ENCODE measurements at regions not wholly inside any gene's neighbourhood (a gene's known extent, or its start where the extent isn't known, plus 50 kb on each side); places are given as distances from the start of the nearest gene placed in this dataset.

- Histone ChIP-seq H2AFZ (ENCODE audit: low read depth, low read length) (no peak overlapping the region), H3K9ac (replicated peaks; ENCODE audit: extremely low read depth, insufficient read depth, low read length) (no peak overlapping the region), H3K4me2 (ENCODE audit: insufficient read depth, low read length) (no peak overlapping the region), H3K79me2 (ENCODE audit: control insufficient read depth, insufficient read depth, low read length) (no peaks in the 10 kb centered on the region), H3K9me3 (replicated peaks; ENCODE audit: control insufficient read depth, insufficient read depth, low read length) (no peaks in the 10 kb centered on the region), H3K4me3 (replicated peaks in 1 of 3; ENCODE audit: insufficient read depth in 1 of 3, low read depth in 1 of 3, low read length in 3 of 3) (no peak overlapping the region), H3K36me3 (ENCODE audit: control insufficient read depth in 2 of 2, extremely low read depth in 1 of 2, insufficient read depth in 2 of 2, low read length in 2 of 2) (no peaks in the 10 kb centered on the region), H3K27me3 (ENCODE audit: control insufficient read depth in 2 of 2, insufficient read depth in 2 of 2, low read length in 2 of 2) (no peaks in the 10 kb centered on the region), H3K27ac (ENCODE audit: insufficient read depth, low read depth, low read length) (no peak overlapping the region), H3K9me1 (replicated peaks; ENCODE audit: control insufficient read depth, extremely low read depth, insufficient read depth, low read length) (no peaks in the 10 kb centered on the region), H3K4me1 (ENCODE audit: control insufficient read depth, extremely low read depth, insufficient read depth, low read length) (no peaks in the 10 kb centered on the region), H4K20me1 (replicated peaks; ENCODE audit: control insufficient read depth, extremely low read depth, insufficient read depth, low read length) (no peaks in the 10 kb centered on the region)
- intact Hi-C loops (cut with micrococcal nuclease) (no loop called here), dilution Hi-C loops (cut with MboI; ENCODE audit: extremely low pct_ligation_motif_present, low sequenced_read_pairs) (no loop called here)
- CTCF ChIA-PET: no interaction called here
- POLR2A ChIA-PET: no interaction called here
- TF ChIP-seq MAX (IDR thresholded peaks at IDR 0.05; ENCODE audit: insufficient read depth, insufficient read length) (no peak), MYC (IDR thresholded peaks at IDR 0.05; ENCODE audit: low read depth, low read length) (no peak), POLR2AphosphoS5 (IDR thresholded peaks at IDR 0.05; ENCODE audit: insufficient read depth, low read depth, low read length) (no peak), POLR2A (IDR thresholded peaks at IDR 0.05; ENCODE audit: low read depth, low read length) (no peak), GATA2 (IDR thresholded peaks at IDR 0.05; ENCODE audit: insufficient read depth, insufficient read length, low read depth, low read length) (no peak), EZH2 (IDR thresholded peaks at IDR 0.05; ENCODE audit: borderline replicate concordance, low read depth, low read length, severe bottlenecking) (no peak), JUN (IDR thresholded peaks at IDR 0.05; ENCODE audit: borderline replicate concordance, insufficient read depth, insufficient read length, low read depth) (no peak)
- TF ChIP-seq, protein P1, sequence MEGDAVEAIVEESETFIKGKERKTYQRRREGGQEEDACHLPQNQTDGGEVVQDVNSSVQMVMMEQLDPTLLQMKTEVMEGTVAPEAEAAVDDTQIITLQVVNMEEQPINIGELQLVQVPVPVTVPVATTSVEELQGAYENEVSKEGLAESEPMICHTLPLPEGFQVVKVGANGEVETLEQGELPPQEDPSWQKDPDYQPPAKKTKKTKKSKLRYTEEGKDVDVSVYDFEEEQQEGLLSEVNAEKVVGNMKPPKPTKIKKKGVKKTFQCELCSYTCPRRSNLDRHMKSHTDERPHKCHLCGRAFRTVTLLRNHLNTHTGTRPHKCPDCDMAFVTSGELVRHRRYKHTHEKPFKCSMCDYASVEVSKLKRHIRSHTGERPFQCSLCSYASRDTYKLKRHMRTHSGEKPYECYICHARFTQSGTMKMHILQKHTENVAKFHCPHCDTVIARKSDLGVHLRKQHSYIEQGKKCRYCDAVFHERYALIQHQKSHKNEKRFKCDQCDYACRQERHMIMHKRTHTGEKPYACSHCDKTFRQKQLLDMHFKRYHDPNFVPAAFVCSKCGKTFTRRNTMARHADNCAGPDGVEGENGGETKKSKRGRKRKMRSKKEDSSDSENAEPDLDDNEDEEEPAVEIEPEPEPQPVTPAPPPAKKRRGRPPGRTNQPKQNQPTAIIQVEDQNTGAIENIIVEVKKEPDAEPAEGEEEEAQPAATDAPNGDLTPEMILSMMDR (IDR thresholded peaks at IDR 0.05; ENCODE audit: extremely low read depth in 1 of 2, insufficient read depth in 1 of 2, low read depth in 1 of 2, low read length in 2 of 2): no peak
- BruUV-seq (replicated peaks): no TSS peak
- DNase-seq (ENCODE audit: low read depth, low spot score): no peak
- FAIRE-seq: no peak
Observed at GRCh38 chr19:27765912-27766725, 1446.8 kb downstream of the UQCRFS1 start.

All from endothelial cell of umbilical vein (primary cell).